CD14-positive monocyte (primary cell): ENCODE measurements at regions not wholly inside any gene's neighbourhood (a gene's known extent, or its start where the extent isn't known, plus 50 kb on each side); places are given as distances from the start of the nearest gene placed in this dataset.

Experiments used
- DNase-seq, 3 donors: peaks; one replicate each; pipeline ENCODE4 v3.0.0-alpha.2; 2011 to 2022
- H2AFZ ChIP-seq: 2 replicates; pipeline ENCODE4 v1.6.0; 2012; ENCODE audit warnings: mild to moderate bottlenecking, low read depth, low read length, inconsistent platforms; ENCODE audit not compliant: insufficient read depth, poor library complexity, severe bottlenecking
- H3K27ac ChIP-seq, 2 donors: 1 replicate in 1 of 2; 2 replicates in 1 of 2; pipeline ENCODE4 v1.5.1; 2012 to 2013; ENCODE audit warnings: low read length in 2 of 2, control low read depth in 1 of 2, inconsistent platforms in 1 of 2, low read depth in 1 of 2, mild to moderate bottlenecking in 1 of 2
- H3K27me3 ChIP-seq, 2 donors: one replicate each; pipeline versions ENCODE4 v1.6.0 to v1.6.1; 2011 to 2013; ENCODE audit warnings: low read length in 2 of 2; ENCODE audit not compliant: control insufficient read depth in 2 of 2, insufficient read depth in 2 of 2
- H3K36me3 ChIP-seq, 2 donors: replicated peaks in 1 of 2; 1 replicate in 1 of 2; 2 replicates in 1 of 2; pipeline versions ENCODE4 v1.5.1 to v1.6.1; 2012 to 2013; ENCODE audit warnings: low read length in 2 of 2, control low read depth in 1 of 2, inconsistent platforms in 1 of 2, mild to moderate bottlenecking in 1 of 2; ENCODE audit not compliant: insufficient read depth in 2 of 2, control insufficient read depth in 1 of 2
- H3K4me1 ChIP-seq, 2 donors: 1 replicate in 1 of 2; 2 replicates in 1 of 2; pipeline versions ENCODE4 v1.5.1 to v1.6.1; 2012 to 2013; ENCODE audit warnings: low read length in 2 of 2, control low read depth in 1 of 2, inconsistent platforms in 1 of 2, mild to moderate bottlenecking in 1 of 2, moderate library complexity in 1 of 2; ENCODE audit not compliant: insufficient read depth in 2 of 2, control insufficient read depth in 1 of 2
- H3K4me2 ChIP-seq: replicated peaks from 2 replicates; pipeline ENCODE3; 2012; ENCODE audit warnings: low read length, moderate library complexity, mild to moderate bottlenecking; ENCODE audit not compliant: poor library complexity, severe bottlenecking; ENCODE audit errors: extremely low read depth
- H3K4me3 ChIP-seq, 3 experiments: fragments of 200-600 bp in 1 of 3; sonication (generic) in 1 of 3; replicated peaks in 1 of 3; 1 replicate in 2 of 3; 2 replicates in 1 of 3; pipeline ENCODE4 v1.5.1; 2011 to 2013; ENCODE audit warnings: low read length in 3 of 3, mild to moderate bottlenecking in 3 of 3, control low read depth in 2 of 3, low read depth in 2 of 3, inconsistent platforms in 1 of 3, moderate library complexity in 1 of 3
- H3K79me2 ChIP-seq: 2 replicates; pipeline ENCODE4 v1.6.0; 2012; ENCODE audit warnings: mild to moderate bottlenecking, control low read depth, inconsistent platforms, low read length, moderate library complexity; ENCODE audit not compliant: insufficient read depth
- H3K9ac ChIP-seq: 2 replicates; pipeline ENCODE4 v1.6.0; 2017; ENCODE audit warnings: low read length, mild to moderate bottlenecking; ENCODE audit not compliant: insufficient read depth, poor library complexity, severe bottlenecking
- H3K9me3 ChIP-seq, 2 donors: replicated peaks in 1 of 2; 1 replicate in 1 of 2; 2 replicates in 1 of 2; pipeline versions ENCODE4 v1.5.1 to v1.6.1; 2012 to 2013; ENCODE audit warnings: low read length in 2 of 2, control low read depth in 1 of 2; ENCODE audit not compliant: control insufficient read depth in 1 of 2, insufficient read depth in 1 of 2
- H4K20me1 ChIP-seq: 2 replicates; pipeline ENCODE4 v1.6.0; 2012; ENCODE audit warnings: mild to moderate bottlenecking, low read length, control low read depth, moderate library complexity; ENCODE audit not compliant: insufficient read depth
- H3K27ac Mint-ChIP-seq, 7 donors: one replicate each; pipeline ENCODE4 v1.8.0; 2020; ENCODE audit warnings: mild to moderate bottlenecking in 7 of 7, mixed read lengths in 7 of 7, moderate library complexity in 6 of 7, inconsistent platforms in 2 of 7
- H3K27me3 Mint-ChIP-seq, 3 donors: one replicate each; pipeline ENCODE4 v1.8.0; 2021 to 2022; ENCODE audit warnings: low read depth in 3 of 3, mild to moderate bottlenecking in 3 of 3, mixed read lengths in 3 of 3, moderate library complexity in 3 of 3, inconsistent platforms in 1 of 3
- H3K36me3 Mint-ChIP-seq, 2 donors: one replicate each; pipeline ENCODE4 v1.8.0; 2020; ENCODE audit warnings: mixed read lengths in 2 of 2, inconsistent platforms in 1 of 2, mild to moderate bottlenecking in 1 of 2
- H3K4me1 Mint-ChIP-seq: one replicate; pipeline ENCODE4 v1.8.0; 2020; ENCODE audit warnings: mild to moderate bottlenecking, mixed read lengths
- H3K4me3 Mint-ChIP-seq, 2 donors: one replicate each; pipeline ENCODE4 v1.8.0; 2020; ENCODE audit warnings: mild to moderate bottlenecking in 2 of 2, mixed read lengths in 2 of 2, moderate library complexity in 1 of 2
- H3K9me3 Mint-ChIP-seq, 7 donors: one replicate each; pipeline ENCODE4 v1.8.0; 2020 to 2022; ENCODE audit warnings: mixed read lengths in 7 of 7, mild to moderate bottlenecking in 6 of 7, moderate library complexity in 6 of 7, inconsistent platforms in 2 of 7
- CTCF ChIP-seq: fragments of 200-600 bp; IDR thresholded peaks from one replicate; pipeline ENCODE4 v1.8.0; 2022; ENCODE audit warnings: antibody characterized with exemption, mild to moderate bottlenecking
- WGBS: methylation state at CpG from one replicate; pipeline ENCODE4 v1.1.5; 2013; ENCODE audit warnings: missing lambda C conversion rate; ENCODE audit not compliant: insufficient coverage; 5-methylcytosine and 5-hydroxymethylcytosine counted together
- intact Hi-C, 2 donors: fragments of 100-400 bp; cut with micrococcal nuclease; formaldehyde crosslinking; loops; one replicate each; pipeline versions ENCODE4 v1.15.0 to v1.15.1; 2023

GRCh38 chr2:12506846-12507245 lies 209.9 kb upstream of the TRIB2 start:
- Histone ChIP-seq H3K4me3 (peak overlapping the region in 1 of 3 experiments; percentile 38), H3K79me2 (no peaks in the 10 kb centered on the region), H3K36me3 (no peaks in the 10 kb centered on the region), H3K27me3 (no peaks in the 10 kb centered on the region), H2AFZ (no peak overlapping the region), H3K9me3 (no peaks in the 10 kb centered on the region), H3K9ac (no peak overlapping the region), H3K4me2 (peak overlapping the region; percentile 32), H3K27ac (no peak overlapping the region), H3K4me1 (peaks cover 36 to 53% of the 10 kb centered on the region in 2 donors), H4K20me1 (no peaks in the 10 kb centered on the region)
- no peak for TF ChIP-seq CTCF
- intact Hi-C loops = no loop called here
- no peak for DNase-seq
- no peak overlapping the region for H3K27ac Mint-ChIP-seq
- H3K27me3 Mint-ChIP-seq = peaks cover 0 to 1% (median 0%) of the 10 kb centered on the region in 3 donors
- H3K4me1 Mint-ChIP-seq = peaks cover 44% of the 10 kb centered on the region
- WGBS = no CpG with 5 or more reads among the region's 2 CpGs
- H3K36me3 Mint-ChIP-seq = no peaks in the 10 kb centered on the region
- peaks cover 0 to 4% (median 2%) of the 10 kb centered on the region in 7 donors for H3K9me3 Mint-ChIP-seq
- H3K4me3 Mint-ChIP-seq = peak overlapping the region in 1 of 2 donors; percentile 2

GRCh38 chr2:12507295-12507694 lies 209.4 kb upstream of the TRIB2 start:
- WGBS = 4% methylated on average over 5 of the region's 7 CpGs
- Histone ChIP-seq H4K20me1 (no peaks in the 10 kb centered on the region), H3K27ac (no peak overlapping the region), H3K79me2 (no peaks in the 10 kb centered on the region), H3K4me2 (peak overlapping the region; percentile 32), H2AFZ (no peak overlapping the region), H3K27me3 (no peaks in the 10 kb centered on the region), H3K36me3 (no peaks in the 10 kb centered on the region), H3K9me3 (no peaks in the 10 kb centered on the region), H3K4me1 (peaks cover 32 to 49% of the 10 kb centered on the region in 2 donors), H3K4me3 (peak overlapping the region in 1 of 3 experiments; percentile 38), H3K9ac (no peak overlapping the region)
- Mint-ChIP-seq H3K27ac (peak overlapping the region in 1 of 7 donors; percentile 61), H3K4me3 (peak overlapping the region; percentile 17 to 65), H3K4me1 (peaks cover 41% of the 10 kb centered on the region), H3K27me3 (peaks cover 0 to 1% (median 0%) of the 10 kb centered on the region in 3 donors), H3K9me3 (peaks cover 0 to 6% (median 4%) of the 10 kb centered on the region in 7 donors), H3K36me3 (no peaks in the 10 kb centered on the region)
- TF ChIP-seq CTCF = no peak
- DNase-seq = peak; percentile 55 to 78 (median 76)
- intact Hi-C loops = no loop called here
